Naive thymus-derived CD8-positive, alpha-beta T cell (primary cell): ENCODE measurements at regions not wholly inside any gene's neighbourhood (a gene's known extent, or its start where the extent isn't known, plus 50 kb on each side); places are given as distances from the start of the nearest gene placed in this dataset.

ENCODE experiments used
- ATAC-seq, 2 donors: fragments of 150-1000 bp; cut with Tn5 transposase in 1 of 2; sonication (Bioruptor Pico), chemical (Tn5 transposase) in 1 of 2; 1 replicate in 1 of 2; 2 replicates in 1 of 2; pipeline ENCODE4 v1.10.0; 2021; ENCODE audit warnings: mild to moderate bottlenecking in 2 of 2, moderate library complexity in 2 of 2
- POLR2A ChIA-PET: fragments of 350-600 bp; sonication (Branson Sonifier 250); formaldehyde crosslinking; loops from one replicate; lab custom pipeline; 2021; ENCODE audit warnings: antibody characterized with exemption; lab: Charles Lee
- DNase-seq, 10 donors: peaks; one replicate each; pipeline versions ENCODE4 v3.0.0 to v3.0.0-alpha.2; 2020 to 2022
- H3K27ac Mint-ChIP-seq, 10 donors: one replicate each; pipeline ENCODE4 v1.8.0; 2020 to 2022; ENCODE audit warnings: mild to moderate bottlenecking in 10 of 10, mixed read lengths in 10 of 10, moderate library complexity in 4 of 10, inconsistent platforms in 1 of 10
- H3K27me3 Mint-ChIP-seq, 5 donors: one replicate each; pipeline ENCODE4 v1.8.0; 2021 to 2022; ENCODE audit warnings: mixed read lengths in 5 of 5
- H3K36me3 Mint-ChIP-seq, 3 donors: one replicate each; pipeline ENCODE4 v1.8.0; 2020 to 2022; ENCODE audit warnings: mixed read lengths in 3 of 3, mild to moderate bottlenecking in 2 of 3, inconsistent platforms in 1 of 3
- H3K4me1 Mint-ChIP-seq, 4 donors: one replicate each; pipeline ENCODE4 v1.8.0; 2021 to 2022; ENCODE audit warnings: mixed read lengths in 4 of 4
- H3K4me3 Mint-ChIP-seq, 10 donors: one replicate each; pipeline ENCODE4 v1.8.0; 2020 to 2022; ENCODE audit warnings: mild to moderate bottlenecking in 10 of 10, mixed read lengths in 10 of 10, moderate library complexity in 6 of 10, inconsistent platforms in 1 of 10
- H3K9me3 Mint-ChIP-seq, 9 donors: one replicate each; pipeline ENCODE4 v1.8.0; 2020 to 2022; ENCODE audit warnings: mixed read lengths in 9 of 9, mild to moderate bottlenecking in 3 of 9, inconsistent platforms in 1 of 9, moderate library complexity in 1 of 9

- Mint-ChIP-seq H3K27me3 (peaks cover 0 to 15% (median 0%) of the 10 kb centered on the region in 5 donors), H3K36me3 (peaks cover 0 to 15% (median 6%) of the 10 kb centered on the region in 3 donors), H3K4me3 (no peak overlapping the region), H3K27ac (no peak overlapping the region), H3K9me3 (peaks cover 2 to 39% (median 19%) of the 10 kb centered on the region in 9 donors), H3K4me1 (peaks cover 0 to 2% (median 0%) of the 10 kb centered on the region in 4 donors)
- no peak for DNase-seq
- POLR2A ChIA-PET = no interaction called here
- ATAC-seq = no peak
Observed at GRCh38 chr7:155907450-155908200, 95.4 kb upstream of the SHH start.

DNA sequence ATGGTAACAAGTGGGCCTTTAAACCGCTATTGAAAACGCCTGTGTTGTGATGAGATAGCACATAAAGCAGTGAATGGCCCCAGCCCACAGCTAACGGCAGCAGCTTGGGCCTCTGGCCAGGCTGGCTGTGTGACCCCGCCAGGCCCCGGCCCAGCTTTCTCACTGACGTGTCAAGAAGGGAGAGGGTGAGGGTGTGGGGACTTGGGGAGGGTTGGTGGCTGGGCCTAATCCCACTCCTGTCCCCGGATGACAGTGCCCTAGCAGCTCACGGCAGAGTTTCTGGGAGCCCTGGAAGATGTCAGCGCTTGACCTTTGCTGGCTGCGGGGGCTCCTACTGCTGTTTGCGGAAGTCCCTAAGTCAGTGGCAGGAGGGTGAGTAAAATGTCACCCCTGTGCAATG, 88.9 kb upstream of the SHH start:
- Mint-ChIP-seq H3K27me3 (peaks cover 0 to 9% (median 2%) of the 10 kb centered on the region in 5 donors), H3K9me3 (peaks cover 0 to 20% (median 2%) of the 10 kb centered on the region in 9 donors), H3K36me3 (peaks cover 0 to 10% (median 0%) of the 10 kb centered on the region in 3 donors), H3K4me1 (peaks cover 0 to 2% (median 0%) of the 10 kb centered on the region in 4 donors), H3K4me3 (no peak overlapping the region), H3K27ac (no peak overlapping the region)
- POLR2A ChIA-PET = no interaction called here
- no peak for ATAC-seq
- no peak for DNase-seq

DNA sequence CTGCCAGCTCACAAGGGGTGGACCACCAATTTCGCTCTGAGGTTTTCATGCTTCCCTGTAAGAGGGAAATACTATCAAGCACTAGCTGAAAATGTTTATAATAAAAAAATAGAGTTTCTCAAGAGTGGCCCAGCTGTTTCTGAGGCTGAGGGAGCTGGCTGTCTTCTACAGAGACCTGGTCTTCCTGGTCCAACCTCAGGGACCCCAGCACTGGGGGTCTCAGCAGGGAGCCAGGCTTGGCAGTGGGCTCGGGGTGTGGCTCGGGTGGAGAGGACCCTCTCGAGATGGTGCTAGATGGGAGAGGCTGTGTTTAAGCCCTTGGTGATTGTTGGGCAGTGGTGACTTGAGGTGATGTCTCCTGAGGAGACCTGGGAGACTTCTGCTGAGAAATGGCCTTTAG, 87.3 kb upstream of the SHH start:
- no peak for ATAC-seq
- H3K27me3 Mint-ChIP-seq = peaks cover 0 to 10% (median 2%) of the 10 kb centered on the region in 5 donors
- peaks cover 0 to 2% (median 0%) of the 10 kb centered on the region in 4 donors for H3K4me1 Mint-ChIP-seq
- no peak for DNase-seq
- peaks cover 0 to 18% (median 0%) of the 10 kb centered on the region in 9 donors for H3K9me3 Mint-ChIP-seq
- H3K27ac Mint-ChIP-seq = no peak overlapping the region
- peaks cover 0 to 10% (median 0%) of the 10 kb centered on the region in 3 donors for H3K36me3 Mint-ChIP-seq
- no peak overlapping the region for H3K4me3 Mint-ChIP-seq
- POLR2A ChIA-PET = no interaction called here

GRCh38 chr7:155897758-155898386, 85.6 kb upstream of the SHH start:
- POLR2A ChIA-PET = no interaction called here

DNA sequence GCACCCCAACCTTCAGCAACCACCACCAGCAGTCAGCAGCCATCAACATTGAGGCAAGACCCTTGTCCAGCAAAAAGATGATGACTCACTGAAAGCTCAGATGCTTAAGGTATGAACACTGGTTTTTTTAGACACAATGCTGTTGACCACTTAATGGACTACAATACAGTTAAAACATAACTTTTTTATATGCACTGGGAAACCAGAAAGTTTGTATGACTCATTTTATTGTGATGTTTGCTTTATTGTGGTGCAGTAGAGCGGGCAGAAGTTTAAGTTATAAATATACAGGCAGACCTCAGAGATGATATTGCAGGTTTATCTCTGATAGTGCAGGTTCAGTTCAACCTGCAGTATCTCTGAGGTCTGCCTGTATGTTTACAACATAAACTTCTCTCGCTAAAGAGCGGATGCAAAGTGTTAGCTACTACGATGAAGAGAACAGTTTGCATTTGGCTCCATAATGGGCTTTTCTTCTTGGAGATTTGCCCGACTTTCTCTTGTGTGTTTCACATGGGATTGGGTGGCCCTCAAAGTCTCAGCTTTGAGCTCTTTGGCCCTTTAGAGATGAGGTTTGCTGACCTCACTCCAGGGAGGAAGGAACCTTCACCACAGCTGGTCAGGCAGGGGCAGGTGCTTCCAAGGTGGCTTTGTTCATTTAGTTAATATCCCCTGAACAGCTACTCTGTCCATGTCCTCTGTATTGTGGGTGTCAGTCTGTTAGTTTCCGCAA, 84.4 kb upstream of the SHH start:
- Mint-ChIP-seq H3K9me3 (peaks cover 0 to 17% (median 2%) of the 10 kb centered on the region in 9 donors), H3K4me3 (no peak overlapping the region), H3K27me3 (peaks cover 0 to 13% (median 3%) of the 10 kb centered on the region in 5 donors), H3K4me1 (no peaks in the 10 kb centered on the region), H3K27ac (no peak overlapping the region), H3K36me3 (peaks cover 0 to 10% (median 0%) of the 10 kb centered on the region in 3 donors)
- POLR2A ChIA-PET = no interaction called here
- DNase-seq (no peak), ATAC-seq (no peak)

More at GRCh38 chr7:155897758-155898386, 85.6 kb upstream of the SHH start:
- H3K4me1 Mint-ChIP-seq = no peaks in the 10 kb centered on the region
- no peak overlapping the region for H3K4me3 Mint-ChIP-seq
- peaks cover 0 to 17% (median 1%) of the 10 kb centered on the region in 9 donors for H3K9me3 Mint-ChIP-seq
- no peak for DNase-seq
- no peak overlapping the region for H3K27ac Mint-ChIP-seq
- H3K27me3 Mint-ChIP-seq = peaks cover 0 to 13% (median 3%) of the 10 kb centered on the region in 5 donors
- H3K36me3 Mint-ChIP-seq = peaks cover 0 to 10% (median 0%) of the 10 kb centered on the region in 3 donors
- ATAC-seq = no peak

GRCh38 chr7:155893664-155894063, 81.4 kb upstream of the SHH start:
- H3K27me3 Mint-ChIP-seq = peaks cover 0 to 11% (median 3%) of the 10 kb centered on the region in 5 donors
- ATAC-seq (no peak), DNase-seq (no peak)
- H3K4me1 Mint-ChIP-seq = no peaks in the 10 kb centered on the region
- H3K36me3 Mint-ChIP-seq = no peaks in the 10 kb centered on the region
- POLR2A ChIA-PET = no interaction called here
- no peak overlapping the region for H3K4me3 Mint-ChIP-seq
- H3K9me3 Mint-ChIP-seq = peaks cover 0 to 2% (median 0%) of the 10 kb centered on the region in 9 donors
- H3K27ac Mint-ChIP-seq = no peak overlapping the region

DNA sequence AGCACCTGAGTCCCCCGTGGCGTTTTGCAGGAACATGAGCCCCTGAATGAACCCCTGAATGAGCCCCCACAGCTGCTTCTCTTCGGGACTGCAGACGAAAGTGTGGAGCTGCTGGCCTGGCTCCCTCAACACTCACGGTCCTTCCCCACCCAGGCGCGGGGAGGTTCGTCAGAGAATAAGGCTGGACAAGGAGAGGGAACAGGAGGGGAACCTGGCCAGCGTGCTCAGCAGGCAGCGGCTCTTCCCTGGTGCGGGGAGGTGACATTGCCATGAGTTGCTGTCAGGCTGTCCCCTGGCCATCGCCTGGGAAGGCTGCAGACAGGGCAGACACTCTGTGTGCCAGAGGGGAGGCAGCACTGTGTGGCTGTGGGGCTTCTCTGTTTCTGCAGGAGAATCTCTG, 80.9 kb upstream of the SHH start:
- ATAC-seq = no peak
- POLR2A ChIA-PET = no interaction called here
- peaks cover 0 to 2% (median 0%) of the 10 kb centered on the region in 9 donors for H3K9me3 Mint-ChIP-seq
- H3K4me3 Mint-ChIP-seq = no peak overlapping the region
- H3K27me3 Mint-ChIP-seq = peaks cover 0 to 16% (median 4%) of the 10 kb centered on the region in 5 donors
- H3K4me1 Mint-ChIP-seq = no peaks in the 10 kb centered on the region
- DNase-seq = no peak
- H3K27ac Mint-ChIP-seq = no peak overlapping the region
- no peaks in the 10 kb centered on the region for H3K36me3 Mint-ChIP-seq

GRCh38 chr7:155889636-155890511, 77.6 kb upstream of the SHH start:
- Mint-ChIP-seq H3K9me3 (peaks cover 0 to 2% (median 0%) of the 10 kb centered on the region in 9 donors), H3K27ac (no peak overlapping the region), H3K4me1 (no peaks in the 10 kb centered on the region), H3K27me3 (peaks cover 0 to 17% (median 14%) of the 10 kb centered on the region in 5 donors), H3K4me3 (no peak overlapping the region), H3K36me3 (peaks cover 0 to 3% (median 0%) of the 10 kb centered on the region in 3 donors)
- ATAC-seq (no peak), DNase-seq (no peak)
- POLR2A ChIA-PET = no interaction called here

- Mint-ChIP-seq H3K9me3 (no peaks in the 10 kb centered on the region), H3K27ac (no peak overlapping the region), H3K36me3 (peaks cover 0 to 3% (median 0%) of the 10 kb centered on the region in 3 donors), H3K27me3 (peaks cover 0 to 17% (median 12%) of the 10 kb centered on the region in 5 donors), H3K4me3 (no peak overlapping the region), H3K4me1 (peaks cover 0 to 3% (median 0%) of the 10 kb centered on the region in 4 donors)
- DNase-seq (no peak), ATAC-seq (no peak)
- POLR2A ChIA-PET = no interaction called here
Observed at GRCh38 chr7:155887174-155887525, 74.9 kb upstream of the SHH start.

DNA sequence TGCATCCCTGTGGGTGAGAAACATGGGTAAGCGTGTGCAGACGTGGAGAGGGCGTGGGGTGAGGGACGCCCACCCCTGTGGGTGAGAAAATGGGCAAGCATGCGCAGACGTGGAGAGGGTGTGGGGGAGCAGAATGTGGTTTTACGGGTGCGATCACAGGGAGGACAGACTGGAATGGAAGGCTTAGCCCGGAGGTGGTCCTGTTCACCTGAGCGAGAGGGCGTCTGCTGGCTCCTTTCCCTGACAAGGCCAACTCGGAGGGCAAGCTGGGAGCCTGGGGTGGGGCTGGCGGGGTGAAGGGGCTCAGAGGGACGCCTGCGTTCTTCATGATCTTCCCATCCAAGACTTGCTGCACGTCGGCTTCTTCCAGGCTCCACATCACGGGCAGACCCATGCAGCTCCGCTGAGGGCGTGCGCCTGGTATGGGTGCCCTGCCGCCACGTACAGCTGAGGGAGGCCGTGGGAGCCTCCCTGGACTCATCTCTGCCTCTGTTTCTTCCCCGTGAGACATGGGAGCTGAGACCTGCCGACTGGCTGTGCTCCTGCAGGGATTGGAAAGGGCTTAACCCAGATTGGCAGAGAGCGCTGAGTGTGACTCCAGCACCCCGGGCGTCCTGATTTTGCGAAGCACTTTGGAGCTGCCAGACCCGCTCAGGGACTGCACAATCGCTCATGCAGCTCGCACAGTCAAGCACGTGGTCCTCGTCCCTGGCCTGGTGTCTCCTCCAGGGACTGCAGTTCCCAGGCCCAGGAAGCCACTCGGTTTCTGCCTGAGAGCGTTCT, 74.3 kb upstream of the SHH start:
- POLR2A ChIA-PET = no interaction called here
- DNase-seq = no peak
- no peak for ATAC-seq
- H3K27me3 Mint-ChIP-seq = peaks cover 0 to 17% (median 12%) of the 10 kb centered on the region in 5 donors
- H3K27ac Mint-ChIP-seq = no peak overlapping the region
- H3K4me1 Mint-ChIP-seq = peaks cover 0 to 3% (median 0%) of the 10 kb centered on the region in 4 donors
- H3K9me3 Mint-ChIP-seq = no peaks in the 10 kb centered on the region
- peaks cover 0 to 3% (median 0%) of the 10 kb centered on the region in 3 donors for H3K36me3 Mint-ChIP-seq
- no peak overlapping the region for H3K4me3 Mint-ChIP-seq
